ENCODE measurements at regions not wholly inside any gene's neighbourhood (a gene's known extent, or its start where the extent isn't known, plus 50 kb on each side); places are given as distances from the start of the nearest gene placed in this dataset.

DNA sequence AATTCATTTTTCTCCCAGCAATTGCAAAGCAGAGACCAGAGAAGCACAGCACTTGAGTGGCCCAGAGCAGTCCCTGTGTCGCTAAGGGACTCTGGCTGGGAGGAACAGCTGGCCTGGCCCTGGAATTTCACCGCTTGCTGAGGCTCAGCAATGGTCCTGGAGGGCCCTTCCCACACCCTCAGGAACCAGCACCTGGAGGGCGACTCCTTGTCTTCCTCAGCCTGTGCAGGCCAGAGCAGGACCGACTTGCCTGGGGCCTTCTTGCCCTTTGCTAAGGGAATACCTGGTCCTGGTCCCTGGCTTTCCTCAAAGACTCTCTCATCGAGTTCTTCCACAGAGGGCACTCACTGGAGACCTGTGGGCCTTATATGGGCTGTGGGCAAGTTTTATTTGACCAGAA, 294.6 kb downstream of the RPLP1 start:
- DNase-seq, result no peak

DNA sequence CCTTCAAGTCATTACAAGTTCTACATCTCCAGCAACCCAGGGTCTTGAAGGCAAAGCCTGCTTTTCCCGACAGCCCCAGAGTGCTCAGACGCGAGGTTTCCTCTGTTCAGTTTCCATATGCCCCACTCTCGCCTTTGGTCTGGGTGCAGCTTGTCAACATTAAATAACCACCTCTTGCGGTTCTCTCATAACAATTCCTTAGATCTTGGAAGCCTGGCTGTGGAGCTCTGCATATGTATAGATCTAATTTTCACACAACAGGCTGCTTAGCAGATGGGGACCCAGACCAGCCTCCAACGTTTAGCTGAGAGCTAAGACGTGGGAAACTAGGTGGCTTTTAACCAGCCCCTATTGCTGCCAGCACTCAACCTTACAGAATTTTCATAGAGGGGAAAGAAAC, 295.5 kb downstream of the RPLP1 start:
- no peak for DNase-seq

DNA sequence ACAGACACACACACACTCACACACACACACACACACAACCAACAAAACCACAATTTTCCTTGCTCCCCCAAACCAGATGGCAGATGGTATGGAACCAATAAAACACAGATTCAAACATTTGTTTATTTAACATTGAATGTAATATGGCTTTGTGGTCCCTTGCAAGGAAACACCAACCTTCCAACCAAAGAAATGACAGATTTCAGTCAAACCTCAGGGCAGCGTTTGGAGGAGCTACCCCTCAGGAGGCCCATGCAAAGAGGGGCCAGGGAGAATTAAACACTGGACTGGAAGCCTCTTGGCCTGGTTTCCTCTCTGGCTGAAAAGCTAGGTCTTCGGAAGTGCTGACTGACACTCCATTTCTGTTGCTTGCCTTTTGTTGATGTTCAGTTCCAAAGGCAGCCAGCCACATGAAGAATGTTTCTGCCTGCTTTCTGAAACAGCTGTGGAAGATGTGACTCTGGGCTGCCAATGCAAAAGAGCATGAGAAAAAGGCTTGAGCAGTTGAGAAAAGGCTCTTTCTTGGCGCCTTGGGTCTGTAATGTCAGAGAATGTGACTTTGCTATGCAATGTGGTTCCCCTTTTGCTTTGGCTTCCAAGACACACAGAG, 296.1 kb downstream of the RPLP1 start:
- no peak for DNase-seq

DNA sequence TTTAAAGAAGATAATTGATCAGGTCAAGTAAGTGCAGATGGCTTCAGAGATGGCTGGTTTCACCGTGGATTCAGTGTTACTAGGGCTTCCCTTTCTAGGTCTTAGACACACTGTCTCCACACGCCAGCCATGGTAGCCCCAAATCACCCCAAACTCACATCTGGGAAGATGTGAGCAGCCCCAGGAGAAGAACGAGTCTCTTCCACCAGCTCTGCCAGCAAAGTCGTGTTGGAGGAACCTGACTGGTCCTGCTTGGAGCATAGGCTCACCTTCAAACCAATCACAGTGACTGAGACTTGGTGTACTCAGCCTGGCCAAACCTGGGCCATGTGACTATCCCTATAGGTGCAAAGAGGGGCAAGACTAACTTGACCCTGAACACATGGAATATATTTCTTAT, 296.7 kb downstream of the RPLP1 start:
- no peak for DNase-seq

DNA sequence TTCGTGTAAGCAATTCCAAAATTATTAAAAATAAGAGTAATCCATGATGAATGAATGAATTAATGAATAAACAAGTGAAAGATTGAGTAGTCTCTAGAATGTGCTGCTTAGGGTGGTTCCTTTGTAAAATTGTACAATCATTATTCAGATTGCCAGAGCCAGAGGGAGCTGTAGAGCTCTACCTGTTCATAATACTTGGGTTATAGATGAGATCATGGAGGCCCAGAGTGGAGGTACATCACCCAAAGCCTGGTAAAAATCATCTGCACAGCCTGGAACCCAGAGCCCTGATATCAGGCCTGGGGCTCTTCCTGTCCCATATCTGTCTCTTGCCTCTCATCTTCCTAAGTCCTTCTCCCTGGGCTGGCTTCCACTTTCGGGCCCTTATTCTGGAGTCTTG, 297.2 kb downstream of the RPLP1 start:
- peak in 1 of 5 experiments; percentile 22 for DNase-seq

DNA sequence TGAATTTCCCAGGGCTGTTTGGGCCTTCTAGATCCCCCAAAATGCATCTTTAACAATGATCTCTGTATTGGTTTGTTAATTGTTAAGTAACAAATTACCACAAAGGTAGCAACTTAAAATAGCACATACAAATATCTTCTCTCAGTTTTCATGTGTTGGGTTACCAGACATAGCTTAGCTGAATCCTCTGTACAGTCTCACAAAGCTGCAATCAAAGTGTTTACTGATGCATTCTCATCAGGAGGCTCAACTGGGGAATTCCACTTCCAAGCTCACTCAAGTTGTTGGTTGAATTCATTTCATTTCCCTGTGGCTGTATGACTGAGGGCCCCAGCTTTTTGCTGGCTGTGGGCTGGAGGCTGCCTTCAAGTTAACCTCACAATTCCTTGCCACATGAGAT, 297.6 kb downstream of the RPLP1 start:
- DNase-seq, result no peak

DNA sequence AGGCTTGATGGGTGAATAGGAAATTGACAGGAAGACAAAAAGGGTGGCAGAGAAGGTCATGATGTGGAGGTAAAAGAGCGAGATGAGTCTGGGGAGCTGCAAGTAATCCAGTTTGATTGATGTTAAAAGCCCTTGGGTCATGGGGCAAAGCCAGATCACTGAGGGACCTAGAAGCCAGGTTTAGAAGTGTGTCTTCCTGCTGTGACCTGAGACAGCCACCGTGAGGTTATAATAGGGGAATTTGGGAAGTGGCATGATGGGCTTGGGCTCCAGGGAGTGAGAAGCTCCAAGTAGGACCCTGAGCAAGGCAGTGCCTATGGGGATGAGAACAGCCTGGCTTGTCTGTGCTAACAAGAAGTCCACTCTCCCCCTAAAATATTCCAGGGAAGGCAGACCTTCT, 298.5 kb downstream of the RPLP1 start:
- DNase-seq, result no peak

DNA sequence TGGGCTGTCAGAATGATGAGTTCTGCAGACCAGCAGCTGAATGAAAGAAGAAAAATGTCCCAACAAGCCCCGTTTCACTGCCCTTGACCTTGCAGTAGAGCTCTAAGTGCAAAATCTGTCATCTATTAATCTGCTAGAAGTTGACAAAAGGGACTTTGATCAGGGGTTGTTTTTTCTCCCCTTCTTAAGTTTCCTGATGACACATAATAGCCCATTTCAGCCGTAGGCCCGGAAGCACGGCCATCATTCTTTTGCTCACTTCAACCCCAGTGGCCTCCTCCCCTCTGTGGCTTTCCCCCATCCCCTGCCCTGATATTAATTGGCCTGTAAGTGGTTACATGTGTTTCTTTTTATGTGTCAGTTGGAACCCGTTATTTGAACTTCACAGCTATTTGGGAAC, 298.9 kb downstream of the RPLP1 start:
- no peak for DNase-seq

DNA sequence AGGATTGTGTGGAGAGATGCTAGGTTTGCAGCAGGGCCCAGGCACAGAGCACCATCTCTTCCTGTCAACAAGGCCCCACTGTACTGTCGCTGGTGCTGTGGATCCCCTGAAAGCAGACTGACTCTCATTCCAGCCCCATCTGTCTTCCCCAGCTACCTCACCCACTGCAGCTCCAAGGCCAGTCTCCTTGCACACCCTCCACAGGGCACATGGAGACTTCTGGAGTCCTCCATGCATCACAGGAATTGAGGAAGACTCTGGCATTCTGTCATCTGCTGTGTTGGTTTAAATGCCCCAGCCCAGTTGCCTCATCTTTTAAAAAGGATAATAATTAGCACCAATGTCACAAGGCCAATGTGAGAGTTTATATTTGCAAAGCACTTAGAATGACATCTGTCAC, 301.2 kb downstream of the RPLP1 start:
- DNase-seq, result no peak

DNA sequence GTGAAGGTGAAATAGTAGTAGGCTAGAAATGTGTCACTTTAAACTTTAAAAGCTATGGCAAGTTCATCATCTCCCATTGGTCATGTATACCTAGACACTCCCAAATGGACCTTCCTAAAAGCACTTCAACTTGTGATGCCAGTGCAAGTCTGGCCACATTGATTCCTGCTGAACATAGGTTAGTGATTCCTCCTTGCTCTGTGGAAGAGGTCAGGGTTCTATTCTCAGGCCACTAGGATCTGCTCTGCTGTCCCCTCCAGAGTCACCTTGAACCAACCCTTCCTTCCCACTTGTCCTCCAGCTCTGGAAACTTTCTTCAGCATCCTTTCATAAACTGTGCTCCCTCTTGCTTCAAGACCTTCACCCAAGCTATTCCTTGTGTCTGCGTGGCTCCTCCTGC, 301.7 kb downstream of the RPLP1 start:
- DNase-seq, result no peak

DNA sequence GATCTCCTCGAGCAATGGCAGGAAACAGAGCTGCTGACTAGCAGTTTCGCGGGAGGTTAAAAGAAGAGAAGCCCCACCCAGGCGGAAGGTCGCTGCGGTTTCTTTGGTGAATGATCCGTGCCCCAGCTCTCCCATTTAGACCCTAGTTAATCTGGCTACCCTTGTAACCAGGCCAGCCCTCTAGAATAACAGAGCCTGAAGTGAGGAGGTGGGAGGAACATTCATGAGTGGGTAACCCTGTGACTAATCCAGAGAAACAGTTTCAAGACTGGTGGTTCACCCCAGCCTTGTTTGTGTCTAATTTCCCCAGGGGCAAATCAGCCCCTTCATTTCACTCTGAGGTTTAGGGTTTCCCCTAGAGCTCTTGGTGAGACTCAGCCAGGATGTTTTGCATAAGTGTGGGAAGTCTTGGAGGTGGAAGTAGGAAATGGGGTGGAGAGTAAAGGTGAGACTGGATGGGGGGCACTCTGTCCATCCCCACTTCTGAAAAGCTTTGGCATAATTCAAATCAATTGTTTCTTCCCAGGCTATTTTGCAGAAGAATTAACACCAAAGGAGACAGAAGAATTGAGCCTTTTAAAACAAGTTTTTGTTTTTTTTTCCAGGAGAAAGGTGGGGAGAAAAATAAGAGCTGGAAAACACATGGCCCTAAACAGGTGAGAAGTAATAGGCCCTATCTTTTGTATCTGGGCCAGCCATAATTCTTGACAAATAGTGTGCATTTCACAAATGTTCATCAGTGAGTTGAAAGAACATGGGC, 303.1 kb downstream of the RPLP1 start:
- peak in 4 of 5 experiments; percentile 44 to 84 (median 72) for DNase-seq

DNA sequence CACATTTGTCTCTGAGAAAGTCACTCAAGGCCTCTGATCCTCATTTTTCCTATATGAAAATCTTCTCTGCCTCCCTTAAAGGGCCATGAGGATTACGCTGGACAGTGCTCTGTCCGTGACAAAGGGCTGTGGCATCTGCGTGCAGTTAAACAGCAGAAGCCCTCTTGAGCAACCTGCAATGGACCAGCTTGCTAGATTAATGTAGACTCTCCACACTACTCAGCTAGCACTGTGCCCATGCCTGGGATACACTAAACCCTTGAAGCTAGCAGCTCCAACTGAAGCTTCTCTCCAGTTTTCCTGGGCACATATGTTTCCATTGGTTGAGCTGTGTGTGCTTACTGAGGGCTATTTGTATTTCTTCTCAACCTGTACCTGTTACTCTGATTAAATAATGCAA, 303.8 kb downstream of the RPLP1 start:
- DNase-seq, result no peak

DNA sequence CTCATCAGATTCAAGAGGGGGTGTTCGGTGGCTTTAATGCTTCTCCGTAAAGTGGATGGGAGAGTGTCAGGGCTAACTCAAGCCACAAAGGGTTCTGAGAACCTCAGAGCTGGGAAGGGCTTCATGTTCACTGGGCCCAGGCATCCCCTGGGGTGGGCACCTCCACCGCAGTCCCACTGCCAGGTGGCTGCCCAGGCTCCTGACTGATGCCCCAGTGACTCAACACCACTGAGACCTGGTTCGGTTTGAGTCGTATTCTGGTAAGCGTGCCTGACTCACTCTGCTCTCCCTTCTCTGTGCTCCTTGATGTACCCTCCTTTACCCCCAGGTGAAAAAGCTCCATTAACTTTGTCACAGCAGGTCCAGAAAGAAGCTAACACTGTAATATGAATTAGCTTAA, 304.6 kb downstream of the RPLP1 start:
- DNase-seq, result peak in 1 of 5 experiments; percentile 61

DNA sequence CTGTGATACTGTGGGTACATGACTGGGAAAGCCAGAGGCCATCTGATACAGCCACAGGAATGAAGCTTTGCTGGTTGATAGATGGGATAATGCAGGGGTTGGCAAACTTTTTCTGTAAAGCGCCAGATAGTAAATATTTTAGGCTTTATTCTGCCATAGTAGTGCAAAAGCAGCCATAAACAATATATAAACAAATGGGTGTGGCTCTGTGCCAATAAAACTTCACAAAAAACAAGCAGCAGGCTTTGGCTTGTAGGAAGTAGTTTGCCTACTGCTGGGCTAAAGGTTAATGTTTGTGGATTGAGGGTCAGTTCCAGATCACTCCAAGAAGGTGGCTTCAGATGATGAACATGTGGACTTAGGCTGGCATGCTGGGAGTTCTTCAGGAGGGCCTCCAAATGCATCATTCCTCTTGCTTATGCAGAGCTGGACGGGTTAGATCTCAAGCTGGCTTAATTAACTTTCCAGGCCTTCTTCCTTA, 305.7 kb downstream of the RPLP1 start:
- no peak for DNase-seq

DNA sequence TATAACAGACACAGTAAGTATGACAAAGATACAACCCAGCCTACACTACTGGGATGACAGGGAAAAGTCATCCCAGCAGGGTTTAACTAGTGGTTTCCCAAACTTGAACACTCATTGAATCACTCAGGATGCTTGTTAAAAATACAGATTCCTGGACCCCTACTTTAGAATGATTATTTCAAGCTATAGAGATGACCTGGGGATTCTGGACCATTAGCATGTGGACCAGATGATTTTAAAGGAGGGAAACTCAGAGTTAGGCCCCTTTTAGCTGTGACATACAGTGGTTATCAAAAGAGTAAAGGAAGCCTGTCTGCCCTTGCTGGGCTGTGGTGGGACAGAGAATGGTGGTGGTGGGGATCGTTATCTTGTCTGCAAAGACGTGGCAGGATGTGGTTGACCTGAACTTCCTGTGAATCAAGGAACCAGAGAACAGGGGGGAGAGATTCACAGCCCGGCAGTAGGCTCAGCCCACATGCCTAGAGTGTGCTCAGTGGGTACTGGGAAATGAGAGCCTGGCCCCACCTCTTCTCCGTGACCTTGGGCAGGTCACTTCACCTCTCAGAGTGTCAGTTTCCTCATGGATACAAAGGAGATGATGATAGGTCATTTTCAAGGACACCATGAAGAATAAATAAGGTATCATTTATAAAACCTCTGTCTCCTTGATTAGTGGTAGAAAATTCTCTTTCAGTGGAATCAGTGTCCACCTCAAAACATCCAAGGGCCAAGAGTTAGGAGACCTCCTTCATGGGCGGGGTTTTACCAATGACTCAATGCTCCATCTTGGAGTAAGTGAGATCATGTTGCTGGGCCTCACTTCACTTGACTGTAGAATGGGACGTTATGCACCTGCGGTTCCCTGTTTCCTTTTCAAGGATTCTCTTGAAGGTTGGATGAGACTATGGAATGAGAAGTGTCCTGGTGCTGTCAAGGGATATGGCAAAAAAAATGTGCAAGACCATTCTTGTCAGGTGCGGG, 306.5 kb downstream of the RPLP1 start:
- DNase-seq, result peak; percentile 36 to 96 (median 79)

DNA sequence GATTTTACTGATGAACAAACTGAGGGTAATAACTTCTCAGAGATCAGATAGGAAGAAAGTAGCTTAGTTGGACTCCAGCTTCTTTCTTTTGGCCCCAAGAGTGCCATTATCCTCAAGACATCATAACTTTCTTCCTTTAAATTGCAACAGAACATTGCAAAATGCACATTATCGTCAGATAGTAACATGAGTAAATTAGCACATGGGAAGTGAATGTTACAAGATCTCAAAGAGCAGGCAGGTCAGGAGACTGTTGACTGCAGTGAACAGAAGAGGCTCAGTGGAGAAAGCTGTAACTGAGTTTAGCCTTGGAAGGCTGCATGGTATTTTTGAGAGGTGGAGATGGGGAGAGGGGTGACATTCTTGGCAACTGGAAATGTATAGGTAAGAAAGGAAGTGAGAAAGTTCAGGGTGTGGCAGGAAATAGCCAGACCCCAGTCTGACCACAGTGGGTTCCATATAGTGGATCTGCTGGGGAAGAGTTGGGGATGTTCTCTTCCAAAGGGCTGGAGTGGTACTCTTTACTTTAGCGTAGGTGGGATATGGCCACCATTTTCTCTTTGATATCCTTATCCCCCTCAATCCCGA, 307.7 kb downstream of the RPLP1 start:
- no peak for DNase-seq

DNA sequence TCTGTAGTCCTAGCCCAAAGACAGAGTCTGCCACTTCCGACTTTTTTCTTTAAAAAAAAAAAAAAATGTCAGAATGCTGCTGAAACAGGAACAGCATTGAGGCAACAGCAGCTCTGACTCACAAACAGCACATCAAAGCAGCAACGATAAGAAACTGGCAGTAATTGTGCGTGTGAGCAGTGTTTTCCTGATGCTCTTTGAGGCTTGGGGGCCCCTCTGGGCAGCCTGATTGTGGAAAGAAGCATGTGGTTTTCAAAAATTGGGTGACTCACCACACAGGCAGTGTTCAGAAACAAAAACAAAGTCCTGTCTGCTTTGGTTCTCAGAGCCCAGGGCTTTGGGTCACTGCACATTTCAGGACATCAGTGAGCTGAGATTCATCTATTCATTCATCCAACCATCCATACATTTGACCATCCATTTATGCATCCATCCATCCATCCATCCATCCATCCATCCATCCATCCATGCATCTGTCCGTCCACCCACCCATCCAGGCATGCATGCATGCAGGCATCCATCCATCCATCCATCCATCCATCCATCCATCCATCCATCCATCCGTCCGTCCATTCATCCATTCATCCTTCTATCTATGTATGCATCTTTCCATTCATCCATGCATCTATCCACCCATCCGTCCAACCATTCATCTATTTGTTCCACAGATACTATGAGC, 308.4 kb downstream of the RPLP1 start:
- peak in 4 of 5 experiments; percentile 62 to 91 (median 80) for DNase-seq

DNA sequence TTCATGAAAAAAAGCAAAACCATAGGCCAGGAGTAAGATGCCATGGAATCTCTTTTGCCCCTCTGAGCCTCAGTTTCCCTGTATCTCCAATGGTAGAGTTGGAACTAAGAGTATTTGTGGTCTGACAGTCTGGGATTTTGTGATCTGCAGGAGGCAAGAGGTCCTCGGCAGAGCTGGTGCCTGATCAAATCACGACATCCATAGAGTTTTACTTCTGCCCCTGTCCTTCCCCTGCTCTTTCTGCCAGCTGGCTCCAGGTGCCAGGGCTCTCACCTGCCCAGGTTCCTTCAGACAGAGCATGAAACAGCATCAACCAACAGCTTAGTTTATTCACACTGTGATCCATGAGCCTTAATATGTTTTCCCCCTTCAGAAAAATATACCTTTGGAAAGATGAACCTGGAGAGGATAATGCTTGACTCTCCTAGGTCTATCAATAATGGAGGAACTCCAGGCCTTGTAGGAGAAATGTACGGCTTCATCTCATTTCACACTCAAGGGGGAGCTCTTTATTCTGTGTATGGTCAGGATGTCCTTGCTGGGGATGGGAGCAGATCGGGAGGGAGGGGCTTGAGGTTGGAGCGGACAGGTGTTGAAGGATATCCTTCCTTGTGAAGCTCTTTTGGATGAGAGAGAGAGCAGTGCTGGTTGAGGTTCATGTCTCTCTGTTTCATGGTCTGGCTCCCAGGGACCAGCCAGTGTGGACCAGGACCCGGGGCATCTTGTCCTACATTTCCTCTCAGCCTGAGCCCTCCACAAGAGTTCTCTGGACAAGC, 309.9 kb downstream of the RPLP1 start:
- DNase-seq, result no peak

DNA sequence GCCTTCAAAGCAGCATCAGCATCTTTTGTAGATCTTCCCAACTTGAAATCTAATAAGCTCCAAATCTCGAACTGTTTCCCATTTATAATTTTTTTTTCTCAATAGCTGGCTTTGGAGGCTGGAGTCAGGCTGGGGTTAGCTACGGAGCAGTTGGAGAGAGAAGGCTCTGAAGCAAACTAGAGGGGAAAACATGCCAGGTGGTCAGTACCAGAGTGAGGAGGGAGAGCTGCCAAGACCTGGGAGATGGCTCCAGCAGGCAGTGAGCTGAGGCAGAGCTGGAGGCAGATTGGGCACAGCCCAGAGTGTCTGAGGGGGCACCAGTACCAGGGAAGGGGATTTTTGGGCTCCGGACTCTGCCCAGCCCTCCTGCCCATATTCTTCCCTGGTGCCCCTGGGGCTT, 311.2 kb downstream of the RPLP1 start:
- no peak for DNase-seq

DNA sequence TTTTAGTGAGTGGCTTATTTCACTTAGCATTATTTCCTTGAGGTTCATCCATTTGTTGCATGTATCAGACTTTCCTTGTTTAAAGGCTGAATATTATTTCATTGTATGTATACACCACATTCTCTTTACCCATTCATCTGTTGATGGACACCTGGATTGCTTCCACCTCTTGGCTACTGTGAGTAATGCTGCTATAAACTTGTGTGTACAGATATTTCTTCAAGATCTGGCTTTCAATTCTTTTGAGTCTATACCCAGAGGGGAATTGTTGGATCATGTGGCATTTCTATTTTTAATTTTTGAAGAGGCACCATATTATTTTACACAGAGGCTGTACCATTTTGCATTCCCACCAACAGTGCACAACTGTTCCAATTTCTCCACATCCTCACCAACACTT, 313.5 kb downstream of the RPLP1 start:
- no peak for DNase-seq

DNA sequence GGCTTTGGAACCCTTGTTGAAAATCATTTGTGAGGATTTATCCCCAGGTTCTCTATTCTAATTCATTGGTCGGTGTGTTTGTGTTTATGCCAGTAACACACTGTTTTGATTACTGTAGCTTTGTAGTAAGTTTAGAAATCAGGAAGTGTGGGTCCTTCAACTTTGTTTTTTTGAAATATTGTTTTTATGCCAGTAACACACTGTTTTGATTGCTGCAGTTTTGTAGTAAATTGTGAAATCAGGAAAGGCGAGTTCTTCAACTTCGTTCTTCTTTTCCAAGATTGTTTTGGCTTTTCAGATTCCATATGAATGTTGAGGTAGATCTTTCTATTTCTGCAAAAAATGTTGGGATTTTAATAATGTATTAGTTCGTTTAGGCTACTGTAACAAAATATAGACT, 314.6 kb downstream of the RPLP1 start:
- no peak for DNase-seq

Data from T-helper 2 cell (primary cell).